ENCODE measurements at regions not wholly inside any gene's neighbourhood (a gene's known extent, or its start where the extent isn't known, plus 50 kb on each side); places are given as distances from the start of the nearest gene placed in this dataset.

DNA sequence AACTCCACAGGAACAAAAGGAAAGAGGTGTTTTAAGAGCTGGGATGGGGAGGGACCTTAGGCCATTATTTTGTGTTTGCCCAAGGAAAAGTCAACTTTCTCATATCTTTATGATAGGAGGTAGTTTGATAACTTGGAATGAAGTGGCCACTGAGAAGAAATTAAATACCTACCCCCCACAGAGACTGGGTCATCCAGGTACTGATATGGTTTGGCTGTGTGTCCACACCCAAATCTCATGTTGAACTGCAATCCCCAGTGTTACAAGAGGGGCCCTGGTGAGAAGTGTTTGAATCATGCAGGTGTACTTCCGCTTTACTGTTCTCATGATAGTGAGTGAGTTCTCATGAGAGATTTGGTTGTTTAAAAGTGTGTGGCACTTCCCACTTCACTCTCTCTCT is 477.9 kb upstream of the KIF2B start:
- TF ChIP-seq CREB1 (IDR thresholded peaks at IDR 0.05; ENCODE audit: low read depth) (no peak), RAD21 (IDR thresholded peaks at IDR 0.05; ENCODE audit: low read depth) (no peak), EP300 (IDR thresholded peaks at IDR 0.05; ENCODE audit: borderline replicate concordance) (no peak), YY1 (IDR thresholded peaks at IDR 0.05; ENCODE audit: low read depth) (no peak), ZBTB7A (IDR thresholded peaks at IDR 0.05; ENCODE audit: low read depth) (no peak), FOXM1 (IDR thresholded peaks at IDR 0.05; ENCODE audit: borderline replicate concordance, low read depth) (no peak), NFIC (IDR thresholded peaks at IDR 0.05) (no peak), TCF12 (IDR thresholded peaks at IDR 0.05; ENCODE audit: low read depth) (no peak), CEBPB (IDR thresholded peaks at IDR 0.05) (no peak), TAF1 (IDR thresholded peaks at IDR 0.05; ENCODE audit: low read depth) (no peak), TEAD4 (IDR thresholded peaks at IDR 0.05) (no peak), EGR1 (IDR thresholded peaks at IDR 0.05) (no peak)
- TF ChIP-seq, protein P1, sequence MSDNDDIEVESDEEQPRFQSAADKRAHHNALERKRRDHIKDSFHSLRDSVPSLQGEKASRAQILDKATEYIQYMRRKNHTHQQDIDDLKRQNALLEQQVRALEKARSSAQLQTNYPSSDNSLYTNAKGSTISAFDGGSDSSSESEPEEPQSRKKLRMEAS (IDR thresholded peaks at IDR 0.05): no peak
- TF ChIP-seq, protein P2, sequence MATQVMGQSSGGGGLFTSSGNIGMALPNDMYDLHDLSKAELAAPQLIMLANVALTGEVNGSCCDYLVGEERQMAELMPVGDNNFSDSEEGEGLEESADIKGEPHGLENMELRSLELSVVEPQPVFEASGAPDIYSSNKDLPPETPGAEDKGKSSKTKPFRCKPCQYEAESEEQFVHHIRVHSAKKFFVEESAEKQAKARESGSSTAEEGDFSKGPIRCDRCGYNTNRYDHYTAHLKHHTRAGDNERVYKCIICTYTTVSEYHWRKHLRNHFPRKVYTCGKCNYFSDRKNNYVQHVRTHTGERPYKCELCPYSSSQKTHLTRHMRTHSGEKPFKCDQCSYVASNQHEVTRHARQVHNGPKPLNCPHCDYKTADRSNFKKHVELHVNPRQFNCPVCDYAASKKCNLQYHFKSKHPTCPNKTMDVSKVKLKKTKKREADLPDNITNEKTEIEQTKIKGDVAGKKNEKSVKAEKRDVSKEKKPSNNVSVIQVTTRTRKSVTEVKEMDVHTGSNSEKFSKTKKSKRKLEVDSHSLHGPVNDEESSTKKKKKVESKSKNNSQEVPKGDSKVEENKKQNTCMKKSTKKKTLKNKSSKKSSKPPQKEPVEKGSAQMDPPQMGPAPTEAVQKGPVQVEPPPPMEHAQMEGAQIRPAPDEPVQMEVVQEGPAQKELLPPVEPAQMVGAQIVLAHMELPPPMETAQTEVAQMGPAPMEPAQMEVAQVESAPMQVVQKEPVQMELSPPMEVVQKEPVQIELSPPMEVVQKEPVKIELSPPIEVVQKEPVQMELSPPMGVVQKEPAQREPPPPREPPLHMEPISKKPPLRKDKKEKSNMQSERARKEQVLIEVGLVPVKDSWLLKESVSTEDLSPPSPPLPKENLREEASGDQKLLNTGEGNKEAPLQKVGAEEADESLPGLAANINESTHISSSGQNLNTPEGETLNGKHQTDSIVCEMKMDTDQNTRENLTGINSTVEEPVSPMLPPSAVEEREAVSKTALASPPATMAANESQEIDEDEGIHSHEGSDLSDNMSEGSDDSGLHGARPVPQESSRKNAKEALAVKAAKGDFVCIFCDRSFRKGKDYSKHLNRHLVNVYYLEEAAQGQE (IDR thresholded peaks at IDR 0.05; ENCODE audit: low read depth): no peak
- TF ChIP-seq, protein P3, sequence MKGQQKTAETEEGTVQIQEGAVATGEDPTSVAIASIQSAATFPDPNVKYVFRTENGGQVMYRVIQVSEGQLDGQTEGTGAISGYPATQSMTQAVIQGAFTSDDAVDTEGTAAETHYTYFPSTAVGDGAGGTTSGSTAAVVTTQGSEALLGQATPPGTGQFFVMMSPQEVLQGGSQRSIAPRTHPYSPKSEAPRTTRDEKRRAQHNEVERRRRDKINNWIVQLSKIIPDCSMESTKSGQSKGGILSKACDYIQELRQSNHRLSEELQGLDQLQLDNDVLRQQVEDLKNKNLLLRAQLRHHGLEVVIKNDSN (IDR thresholded peaks at IDR 0.05): no peak

DNA sequence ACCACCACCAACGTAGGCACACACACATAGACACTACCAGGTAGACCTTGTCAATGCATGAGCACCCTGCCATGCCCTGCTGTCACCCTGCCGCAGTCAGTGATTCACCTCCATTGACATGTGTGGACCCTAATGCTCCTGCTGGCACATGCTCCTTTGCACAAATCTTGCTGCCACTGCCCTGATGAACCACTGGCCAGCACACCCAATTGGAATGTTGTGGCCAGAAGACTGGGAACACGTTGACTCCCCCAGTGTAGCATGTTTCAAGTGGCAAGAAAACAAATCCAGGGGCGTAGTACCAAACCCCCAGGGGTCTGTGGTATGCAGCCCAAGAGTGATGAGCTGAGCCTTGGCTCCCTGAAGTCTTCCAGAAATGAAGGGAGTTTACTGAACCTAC is 486.4 kb upstream of the KIF2B start:
- no peak for TF ChIP-seq TCF12 (IDR thresholded peaks at IDR 0.05; ENCODE audit: low read depth)
- TF ChIP-seq, protein P1 (IDR thresholded peaks at IDR 0.05): no peak
- no peak for TF ChIP-seq NFIC (IDR thresholded peaks at IDR 0.05)
- TF ChIP-seq YY1 (IDR thresholded peaks at IDR 0.05; ENCODE audit: low read depth): no peak
- TF ChIP-seq TAF1 (IDR thresholded peaks at IDR 0.05; ENCODE audit: low read depth): no peak
- TF ChIP-seq EP300 (IDR thresholded peaks at IDR 0.05; ENCODE audit: borderline replicate concordance): no peak
- TF ChIP-seq CEBPB (IDR thresholded peaks at IDR 0.05): no peak
- TF ChIP-seq ZBTB7A (IDR thresholded peaks at IDR 0.05; ENCODE audit: low read depth): no peak
- no peak for TF ChIP-seq TEAD4 (IDR thresholded peaks at IDR 0.05)
- TF ChIP-seq, protein P3 (IDR thresholded peaks at IDR 0.05): no peak
- TF ChIP-seq FOXM1 (IDR thresholded peaks at IDR 0.05; ENCODE audit: borderline replicate concordance, low read depth): no peak
- TF ChIP-seq CREB1 (IDR thresholded peaks at IDR 0.05; ENCODE audit: low read depth): no peak
- TF ChIP-seq, protein P2 (IDR thresholded peaks at IDR 0.05; ENCODE audit: low read depth): no peak
- TF ChIP-seq EGR1 (IDR thresholded peaks at IDR 0.05): no peak
- TF ChIP-seq RAD21 (IDR thresholded peaks at IDR 0.05; ENCODE audit: low read depth): no peak

DNA sequence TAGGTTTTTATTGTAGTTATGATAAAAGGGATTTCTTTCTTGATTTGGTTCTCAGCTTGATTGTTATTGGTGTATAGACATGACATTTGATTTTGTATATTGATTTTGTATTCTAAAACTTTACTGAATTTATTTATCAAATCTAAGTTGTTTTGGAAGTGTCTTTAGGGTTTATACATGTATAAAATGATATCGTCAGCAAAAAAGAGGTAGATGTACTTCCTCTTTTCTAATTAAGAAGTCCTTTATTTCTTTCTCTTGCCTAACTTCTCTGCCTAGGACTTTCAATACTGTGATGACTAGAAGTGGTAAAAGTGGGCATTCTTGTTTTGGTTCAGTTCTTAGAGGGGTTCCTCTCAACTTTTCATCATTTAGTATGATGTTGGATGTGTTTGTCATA is 487.3 kb upstream of the KIF2B start:
- TF ChIP-seq TCF12 (IDR thresholded peaks at IDR 0.05; ENCODE audit: low read depth) (no peak), NFIC (IDR thresholded peaks at IDR 0.05) (no peak), CREB1 (IDR thresholded peaks at IDR 0.05; ENCODE audit: low read depth) (no peak)
- TF ChIP-seq, protein P2 (IDR thresholded peaks at IDR 0.05; ENCODE audit: low read depth): no peak

DNA sequence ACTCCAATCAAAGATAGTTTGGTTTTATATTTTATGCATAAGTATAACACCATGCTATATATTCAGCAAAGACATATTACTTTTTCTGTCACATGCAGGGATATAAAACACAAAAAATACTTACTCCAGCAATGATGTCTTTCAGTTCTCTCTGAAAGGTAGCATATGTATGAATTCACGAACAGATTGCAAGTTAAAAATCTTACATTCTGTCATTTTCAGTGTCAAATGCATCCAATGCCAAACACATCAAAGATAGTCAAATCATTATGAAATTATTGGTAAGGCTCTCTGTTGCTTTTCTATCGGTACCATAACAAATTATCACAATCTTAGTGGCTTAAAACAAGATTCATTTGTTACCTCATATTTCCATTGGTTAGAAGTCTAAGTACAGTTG is 492.0 kb upstream of the KIF2B start:
- TF ChIP-seq, protein P2 (IDR thresholded peaks at IDR 0.05; ENCODE audit: low read depth): no peak
- TF ChIP-seq TCF12 (IDR thresholded peaks at IDR 0.05; ENCODE audit: low read depth) (no peak), FOXM1 (IDR thresholded peaks at IDR 0.05; ENCODE audit: borderline replicate concordance, low read depth) (no peak)

Measured in Ishikawa (cell line).